ENCODE measurements at regions not wholly inside any gene's neighbourhood (a gene's known extent, or its start where the extent isn't known, plus 50 kb on each side); places are given as distances from the start of the nearest gene placed in this dataset.
"Not testable (repeated sequence)": the region's sequence is repeated elsewhere in the genome, so short reads cannot be mapped to it uniquely, and the experiment has no call there.

DNA sequence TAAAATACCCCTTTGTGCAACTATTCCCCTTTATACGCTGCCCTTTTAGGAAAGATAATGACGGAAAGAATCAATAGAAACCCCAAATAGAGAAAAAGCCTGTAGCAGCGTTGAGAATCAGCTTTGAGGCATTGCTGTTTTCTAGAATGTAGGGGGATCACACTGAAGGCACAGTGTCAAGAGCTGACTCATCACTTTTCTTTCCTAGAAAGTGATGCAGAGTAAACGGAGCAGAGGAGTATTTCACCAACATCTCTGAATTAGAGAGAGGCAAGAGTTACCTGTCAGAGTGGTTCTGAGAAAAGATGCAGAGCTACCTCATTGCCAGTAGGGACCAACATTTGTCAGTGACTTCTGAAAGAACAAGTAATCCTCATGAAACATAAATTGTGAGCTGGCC is 269.8 kb upstream of the TMC3 start:
- H3K27me3 ChIP-seq (ENCODE audit: insufficient read depth, low read length, poor library complexity, severe bottlenecking), result no peaks in the 10 kb centered on the region
- no peak for TF ChIP-seq EZH2phosphoT487 (IDR thresholded peaks at IDR 0.05; ENCODE audit: borderline replicate concordance)
- TF ChIP-seq, protein P1, sequence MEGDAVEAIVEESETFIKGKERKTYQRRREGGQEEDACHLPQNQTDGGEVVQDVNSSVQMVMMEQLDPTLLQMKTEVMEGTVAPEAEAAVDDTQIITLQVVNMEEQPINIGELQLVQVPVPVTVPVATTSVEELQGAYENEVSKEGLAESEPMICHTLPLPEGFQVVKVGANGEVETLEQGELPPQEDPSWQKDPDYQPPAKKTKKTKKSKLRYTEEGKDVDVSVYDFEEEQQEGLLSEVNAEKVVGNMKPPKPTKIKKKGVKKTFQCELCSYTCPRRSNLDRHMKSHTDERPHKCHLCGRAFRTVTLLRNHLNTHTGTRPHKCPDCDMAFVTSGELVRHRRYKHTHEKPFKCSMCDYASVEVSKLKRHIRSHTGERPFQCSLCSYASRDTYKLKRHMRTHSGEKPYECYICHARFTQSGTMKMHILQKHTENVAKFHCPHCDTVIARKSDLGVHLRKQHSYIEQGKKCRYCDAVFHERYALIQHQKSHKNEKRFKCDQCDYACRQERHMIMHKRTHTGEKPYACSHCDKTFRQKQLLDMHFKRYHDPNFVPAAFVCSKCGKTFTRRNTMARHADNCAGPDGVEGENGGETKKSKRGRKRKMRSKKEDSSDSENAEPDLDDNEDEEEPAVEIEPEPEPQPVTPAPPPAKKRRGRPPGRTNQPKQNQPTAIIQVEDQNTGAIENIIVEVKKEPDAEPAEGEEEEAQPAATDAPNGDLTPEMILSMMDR (conservative IDR thresholded peaks at IDR 0.05; ENCODE audit: low read length), result no peak
- H3K4me2 ChIP-seq (ENCODE audit: low read depth, low read length, poor library complexity, severe bottlenecking), result no peak overlapping the region
- H3K9ac ChIP-seq (ENCODE audit: low read depth, low read length, poor library complexity, severe bottlenecking), result no peak overlapping the region
- H3K4me3 ChIP-seq (ENCODE audit: low read length, poor library complexity, severe bottlenecking), result no peak overlapping the region
- H3K4me1 ChIP-seq (ENCODE audit: insufficient read depth, low read length, poor library complexity, severe bottlenecking), result no peaks in the 10 kb centered on the region
- no peaks in the 10 kb centered on the region for H3F3A ChIP-seq (ENCODE audit: low read depth)
- no peaks in the 10 kb centered on the region for H3K9me3 ChIP-seq (ENCODE audit: insufficient read depth, low read depth, low read length)
- H3K36me3 ChIP-seq (ENCODE audit: insufficient read depth, low read length), result no peaks in the 10 kb centered on the region
- no peaks in the 10 kb centered on the region for H3K9me2 ChIP-seq (replicated peaks; ENCODE audit: low read depth, low read length)
- H4K20me1 ChIP-seq (ENCODE audit: insufficient read depth, low read length, poor library complexity, severe bottlenecking), result no peaks in the 10 kb centered on the region
- no peaks in the 10 kb centered on the region for H3K79me2 ChIP-seq (ENCODE audit: insufficient read depth, low read length)
- no peak overlapping the region for H2AFZ ChIP-seq (ENCODE audit: low read length)

DNA sequence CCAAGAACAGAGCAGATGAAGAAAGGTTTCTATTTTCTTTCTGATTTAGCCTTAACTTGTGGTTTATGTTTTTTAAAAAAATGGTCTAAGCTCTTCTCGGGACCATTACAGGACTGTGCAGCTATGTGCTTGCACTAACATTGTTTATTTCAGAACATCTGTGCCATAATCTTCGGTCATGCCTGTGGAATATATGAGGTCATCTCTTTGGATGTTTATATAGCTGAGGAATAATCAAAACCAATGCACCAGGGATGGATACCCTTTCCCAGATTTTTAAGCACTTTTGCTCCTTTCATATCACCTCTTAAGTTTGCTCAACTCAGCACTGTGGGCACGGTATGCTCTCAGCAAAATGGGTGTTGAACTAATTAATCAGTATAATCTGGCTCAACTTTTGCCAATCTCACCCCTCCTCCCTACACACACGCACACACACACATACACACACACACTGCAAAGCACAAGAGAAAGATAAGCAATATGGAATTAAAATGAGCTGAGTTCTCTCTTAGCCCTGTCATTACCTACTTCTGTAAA is 268.5 kb upstream of the TMC3 start:
- H3K9me2 ChIP-seq (replicated peaks; ENCODE audit: low read depth, low read length), result no peaks in the 10 kb centered on the region
- no peak overlapping the region for H2AFZ ChIP-seq (ENCODE audit: low read length)
- TF ChIP-seq, protein P1 (conservative IDR thresholded peaks at IDR 0.05; ENCODE audit: low read length), result no peak
- no peak for TF ChIP-seq EZH2phosphoT487 (IDR thresholded peaks at IDR 0.05; ENCODE audit: borderline replicate concordance)
- H3K36me3 ChIP-seq (ENCODE audit: insufficient read depth, low read length), result no peaks in the 10 kb centered on the region
- no peak overlapping the region for H3K9ac ChIP-seq (ENCODE audit: low read depth, low read length, poor library complexity, severe bottlenecking)
- H3K79me2 ChIP-seq (ENCODE audit: insufficient read depth, low read length), result no peaks in the 10 kb centered on the region
- no peaks in the 10 kb centered on the region for H3K27me3 ChIP-seq (ENCODE audit: insufficient read depth, low read length, poor library complexity, severe bottlenecking)
- no peaks in the 10 kb centered on the region for H3F3A ChIP-seq (ENCODE audit: low read depth)
- no peaks in the 10 kb centered on the region for H3K9me3 ChIP-seq (ENCODE audit: insufficient read depth, low read depth, low read length)
- no peaks in the 10 kb centered on the region for H3K4me1 ChIP-seq (ENCODE audit: insufficient read depth, low read length, poor library complexity, severe bottlenecking)
- no peak overlapping the region for H3K4me3 ChIP-seq (ENCODE audit: low read length, poor library complexity, severe bottlenecking)
- H3K4me2 ChIP-seq (ENCODE audit: low read depth, low read length, poor library complexity, severe bottlenecking), result no peak overlapping the region
- no peaks in the 10 kb centered on the region for H4K20me1 ChIP-seq (ENCODE audit: insufficient read depth, low read length, poor library complexity, severe bottlenecking)

DNA sequence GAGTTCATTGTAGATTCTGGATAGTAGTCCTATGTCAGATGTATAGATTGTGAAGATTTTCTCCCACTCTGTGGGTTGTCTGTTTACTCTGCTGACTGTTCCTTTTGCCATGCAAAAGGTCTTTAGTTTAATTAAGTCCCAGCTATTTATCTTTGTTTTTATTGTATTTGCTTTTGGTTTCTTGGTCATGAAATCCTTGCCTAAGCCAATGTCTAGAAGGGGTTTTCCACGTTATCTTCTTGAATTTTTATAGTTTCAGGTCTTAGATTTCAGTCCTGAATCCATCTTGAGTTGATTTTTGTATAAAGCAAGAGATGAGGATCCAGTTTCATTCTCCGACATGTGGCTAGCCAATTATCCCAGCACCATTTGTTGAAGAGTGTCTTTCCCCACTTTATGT is 262.1 kb upstream of the TMC3 start:
- H3K27me3 ChIP-seq (ENCODE audit: insufficient read depth, low read length, poor library complexity, severe bottlenecking); H3K79me2 ChIP-seq (ENCODE audit: insufficient read depth, low read length); H3K9me3 ChIP-seq (ENCODE audit: insufficient read depth, low read depth, low read length); H3K9me2 ChIP-seq (replicated peaks; ENCODE audit: low read depth, low read length); H3K36me3 ChIP-seq (ENCODE audit: insufficient read depth, low read length); H3K4me1 ChIP-seq (ENCODE audit: insufficient read depth, low read length, poor library complexity, severe bottlenecking); H2AFZ ChIP-seq (ENCODE audit: low read length); H3K4me3 ChIP-seq (ENCODE audit: low read length, poor library complexity, severe bottlenecking); H4K20me1 ChIP-seq (ENCODE audit: insufficient read depth, low read length, poor library complexity, severe bottlenecking); H3F3A ChIP-seq (ENCODE audit: low read depth); H3K4me2 ChIP-seq (ENCODE audit: low read depth, low read length, poor library complexity, severe bottlenecking); H3K9ac ChIP-seq (ENCODE audit: low read depth, low read length, poor library complexity, severe bottlenecking): not testable (repeated sequence)

DNA sequence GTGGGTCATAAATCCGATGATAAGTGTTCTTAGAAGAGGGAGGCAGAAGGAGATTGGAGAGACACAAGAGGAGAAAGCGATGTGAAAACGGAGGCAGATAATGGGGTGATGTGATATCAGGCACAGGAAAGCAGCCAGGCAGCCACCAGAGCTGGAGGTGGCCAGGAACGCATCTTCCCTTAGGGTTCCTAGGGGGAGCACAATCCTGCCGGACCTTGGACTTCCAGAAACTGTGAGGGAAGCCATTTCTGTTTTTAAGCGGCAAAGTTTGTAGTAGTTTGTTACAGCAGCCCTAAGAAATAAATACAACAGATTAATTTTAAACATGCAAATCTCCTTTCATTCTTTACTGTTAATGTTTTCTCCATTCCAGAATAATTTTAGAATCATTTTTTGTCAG is 259.9 kb upstream of the TMC3 start:
- Histone ChIP-seq H3K9me2 (replicated peaks; ENCODE audit: low read depth, low read length) (no peaks in the 10 kb centered on the region), H4K20me1 (ENCODE audit: insufficient read depth, low read length, poor library complexity, severe bottlenecking) (no peaks in the 10 kb centered on the region), H3K27me3 (ENCODE audit: insufficient read depth, low read length, poor library complexity, severe bottlenecking) (no peaks in the 10 kb centered on the region), H3K4me3 (ENCODE audit: low read length, poor library complexity, severe bottlenecking) (no peak overlapping the region), H3K4me2 (ENCODE audit: low read depth, low read length, poor library complexity, severe bottlenecking) (no peak overlapping the region), H3K9ac (ENCODE audit: low read depth, low read length, poor library complexity, severe bottlenecking) (no peak overlapping the region), H3F3A (ENCODE audit: low read depth) (no peaks in the 10 kb centered on the region), H3K79me2 (ENCODE audit: insufficient read depth, low read length) (no peaks in the 10 kb centered on the region), H3K4me1 (ENCODE audit: insufficient read depth, low read length, poor library complexity, severe bottlenecking) (no peaks in the 10 kb centered on the region), H3K36me3 (ENCODE audit: insufficient read depth, low read length) (no peaks in the 10 kb centered on the region), H2AFZ (ENCODE audit: low read length) (no peak overlapping the region), H3K9me3 (ENCODE audit: insufficient read depth, low read depth, low read length) (no peaks in the 10 kb centered on the region)
- TF ChIP-seq EZH2phosphoT487 (IDR thresholded peaks at IDR 0.05; ENCODE audit: borderline replicate concordance), result no peak
- TF ChIP-seq, protein P1 (conservative IDR thresholded peaks at IDR 0.05; ENCODE audit: low read length), result no peak

Data from Loucy (cell line).